GM12878 (cell line): ENCODE measurements at regions not wholly inside any gene's neighbourhood (a gene's known extent, or its start where the extent isn't known, plus 50 kb on each side); places are given as distances from the start of the nearest gene placed in this dataset.

ENCODE experiments used
- ATAC-seq: fragments of 200-7000 bp; cut with Tn5 transposase; 3 replicates; pipeline ENCODE4 v1.9.1; 2020; ENCODE audit warnings: mild to moderate bottlenecking, moderate library complexity
- BruUV-seq: library from RNA; stranded (reverse); fragments of 400-500 nt; replicated peaks from 2 replicates; lab custom pipeline; 2021; lab: Mats Ljungman, UMichigan
- CTCF ChIA-PET: fragments of 300-600 bp; sonication (Branson Sonifier 250); formaldehyde crosslinking; extraction: SDS; loops from one replicate; lab custom pipeline; 2021; ENCODE audit warnings: inconsistent platforms; lab: Yijun Ruan, JAX
- POLR2A ChIA-PET: fragments of 350-600 bp; formaldehyde crosslinking; extraction: SDS; loops from one replicate; lab custom pipeline; 2021; ENCODE audit warnings: inconsistent platforms; lab: Charles Lee
- RAD21 ChIA-PET: fragments of 300-600 bp; sonication (Branson Sonifier 250); formaldehyde crosslinking; loops from one replicate; lab custom pipeline; 2023; ENCODE audit warnings: antibody characterized with exemption; ENCODE audit not compliant: unreplicated experiment; lab: Charles Lee
- SMC1A ChIA-PET: fragments of 300-600 bp; sonication (Branson Sonifier 250); formaldehyde crosslinking; loops from one replicate; lab custom pipeline; 2023; ENCODE audit not compliant: unreplicated experiment, uncharacterized antibody; lab: Charles Lee
- DNase-seq: peaks from one replicate; pipeline ENCODE4 v3.0.0-alpha.2; 2011; ENCODE audit warnings: low read depth, low spot score
- FAIRE-seq: peaks from 3 replicates; lab custom pipeline; 2011; peaks lifted over from hg19 to GRCh38; lab: Jason Lieb, UNC
- H2AFZ ChIP-seq: 2 replicates; pipeline ENCODE4 v1.6.0; 2011; ENCODE audit warnings: low read depth, low read length, control low read depth; ENCODE audit not compliant: control insufficient read depth
- H3K27ac ChIP-seq: 2 replicates; pipeline ENCODE4 v1.5.1; 2011; ENCODE audit warnings: control low read depth; ENCODE audit not compliant: control insufficient read depth, insufficient read depth
- H3K27me3 ChIP-seq, 2 experiments: replicated peaks in 1 of 2; 2 replicates each; pipeline versions ENCODE4 v1.6.0 to v1.6.1; 2011; ENCODE audit warnings: low read length in 1 of 2; ENCODE audit not compliant: control insufficient read depth in 2 of 2, insufficient read depth in 2 of 2
- H3K36me3 ChIP-seq, 2 experiments: 2 replicates each; pipeline ENCODE4 v1.5.1; 2011; ENCODE audit warnings: low read length in 1 of 2; ENCODE audit not compliant: control insufficient read depth in 2 of 2, insufficient read depth in 2 of 2
- H3K4me1 ChIP-seq: 2 replicates; pipeline ENCODE4 v1.6.1; 2011; ENCODE audit warnings: mild to moderate bottlenecking, low read length, moderate library complexity, mixed read lengths; ENCODE audit not compliant: control insufficient read depth, insufficient read depth
- H3K4me2 ChIP-seq: 2 replicates; pipeline ENCODE4 v1.6.0; 2011; ENCODE audit warnings: control low read depth; ENCODE audit not compliant: control insufficient read depth, insufficient read depth
- H3K4me3 ChIP-seq: fragments of 200-600 bp; sonication (generic); 2 replicates; pipeline ENCODE4 v1.5.1; 2016
- H3K79me2 ChIP-seq: 2 replicates; pipeline ENCODE4 v1.6.0; 2011; ENCODE audit warnings: low read length; ENCODE audit not compliant: control insufficient read depth, insufficient read depth
- H3K9ac ChIP-seq: 2 replicates; pipeline ENCODE4 v1.8.0; 2011; ENCODE audit warnings: low read length, control low read depth, mixed read lengths; ENCODE audit not compliant: control insufficient read depth, insufficient read depth
- H3K9me3 ChIP-seq: replicated peaks from 3 replicates; pipeline ENCODE4 v1.5.1; 2011; ENCODE audit warnings: mild to moderate bottlenecking, low read length; ENCODE audit not compliant: control insufficient read depth, insufficient read depth
- H4K20me1 ChIP-seq: 2 replicates; pipeline ENCODE4 v1.6.0; 2011; ENCODE audit not compliant: control insufficient read depth, insufficient read depth
- FOS ChIP-seq: IDR thresholded peaks from 3 replicates; pipeline ENCODE4 v1.6.1; 2011; ENCODE audit warnings: borderline replicate concordance; ENCODE audit not compliant: insufficient read length; ENCODE audit errors: extremely low read depth
- HDGF ChIP-seq: fragments of 450-650 bp; IDR thresholded peaks from 2 replicates; pipeline ENCODE4 v1.6.1; 2016; ENCODE audit warnings: antibody characterized with exemption
- MLLT1 ChIP-seq: fragments of 450-650 bp; IDR thresholded peaks from 2 replicates; pipeline ENCODE4 v1.6.1; 2016; ENCODE audit warnings: mild to moderate bottlenecking
- NR2F1 ChIP-seq: fragments of 450-650 bp; conservative IDR thresholded peaks from 2 replicates; pipeline ENCODE4 v1.6.1; 2017; ENCODE audit warnings: mild to moderate bottlenecking
- RB1 ChIP-seq: fragments of 450-650 bp; formaldehyde crosslinking; IDR thresholded peaks from 2 replicates; pipeline ENCODE4 v1.6.1; 2017; ENCODE audit warnings: mild to moderate bottlenecking, borderline replicate concordance
- TCF3 ChIP-seq: IDR thresholded peaks from 2 replicates; pipeline ENCODE4 v1.6.1; 2012; ENCODE audit warnings: low read depth, mild to moderate bottlenecking, low read length, borderline replicate concordance; ENCODE audit not compliant: insufficient read depth
- WGBS: methylation state at CpG from one replicate; pipeline ENCODE4 v1.1.6; 2016; ENCODE audit warnings: low lambda C conversion rate; ENCODE audit not compliant: insufficient replicate concordance, insufficient coverage; ENCODE audit errors: missing lambda C conversion rate; 5-methylcytosine and 5-hydroxymethylcytosine counted together
- in situ Hi-C: fragments of 300-500 bp; cut with MboI; formaldehyde crosslinking; loops from 9 replicates; pipeline ENCODE4 v1.14.3; 2018; ENCODE audit warnings: mixed read lengths
- intact Hi-C: fragments of 100-400 bp; cut with micrococcal nuclease; formaldehyde crosslinking; loops from one replicate; pipeline ENCODE4 v1.14.2; 2022; ENCODE audit not compliant: unreplicated experiment
- TF ChIP-seq, protein P1 (sequence below): fragments of 450-650 bp; IDR thresholded peaks from 2 replicates; pipeline ENCODE4 v1.6.1; 2014; ENCODE audit warnings: mild to moderate bottlenecking

DNA sequence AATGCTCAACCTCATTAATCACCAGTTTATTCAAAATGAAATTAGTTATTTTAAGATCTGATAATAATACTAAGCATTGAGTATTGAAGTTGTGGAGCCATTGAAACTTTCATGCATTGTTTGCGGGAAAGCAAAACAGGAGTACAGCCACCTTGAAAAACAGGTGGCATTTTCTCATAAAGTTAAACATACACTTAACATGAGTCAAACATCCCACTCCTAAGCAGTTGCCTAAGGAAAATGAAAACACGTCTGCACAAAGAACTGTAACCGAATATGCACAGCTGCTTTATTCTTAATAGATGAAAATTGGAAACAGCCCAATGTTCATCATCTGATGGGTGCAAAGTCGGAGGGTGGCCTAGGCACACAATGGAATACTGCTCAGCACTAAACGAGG, 177.3 kb downstream of the IRX2 start (continued):
- no peak for TF ChIP-seq MLLT1

GRCh38 chr5:2570586-2570985, 180.9 kb downstream of the IRX2 start:
- Histone ChIP-seq H2AFZ (no peak overlapping the region), H3K9ac (no peak overlapping the region), H3K4me1 (no peaks in the 10 kb centered on the region), H3K36me3 (no peaks in the 10 kb centered on the region), H3K4me3 (no peak overlapping the region), H3K79me2 (no peaks in the 10 kb centered on the region), H4K20me1 (no peaks in the 10 kb centered on the region), H3K27me3 (no peaks in the 10 kb centered on the region), H3K27ac (no peak overlapping the region), H3K9me3 (no peaks in the 10 kb centered on the region; the same call in 2 of the 3 replicates), H3K4me2 (no peak overlapping the region)
- BruUV-seq = no TSS peak
- ChIA-PET SMC1A (no interaction called here), CTCF (no interaction called here), RAD21 (no interaction called here), POLR2A (no interaction called here)
- no peak for FAIRE-seq
- in situ Hi-C loops = no loop called here
- DNase-seq = no peak
- TF ChIP-seq HDGF = no peak
- ATAC-seq = no peak
- intact Hi-C loops = no loop called here
- 56% methylated on average over 10 of the region's 10 CpGs for WGBS

DNA sequence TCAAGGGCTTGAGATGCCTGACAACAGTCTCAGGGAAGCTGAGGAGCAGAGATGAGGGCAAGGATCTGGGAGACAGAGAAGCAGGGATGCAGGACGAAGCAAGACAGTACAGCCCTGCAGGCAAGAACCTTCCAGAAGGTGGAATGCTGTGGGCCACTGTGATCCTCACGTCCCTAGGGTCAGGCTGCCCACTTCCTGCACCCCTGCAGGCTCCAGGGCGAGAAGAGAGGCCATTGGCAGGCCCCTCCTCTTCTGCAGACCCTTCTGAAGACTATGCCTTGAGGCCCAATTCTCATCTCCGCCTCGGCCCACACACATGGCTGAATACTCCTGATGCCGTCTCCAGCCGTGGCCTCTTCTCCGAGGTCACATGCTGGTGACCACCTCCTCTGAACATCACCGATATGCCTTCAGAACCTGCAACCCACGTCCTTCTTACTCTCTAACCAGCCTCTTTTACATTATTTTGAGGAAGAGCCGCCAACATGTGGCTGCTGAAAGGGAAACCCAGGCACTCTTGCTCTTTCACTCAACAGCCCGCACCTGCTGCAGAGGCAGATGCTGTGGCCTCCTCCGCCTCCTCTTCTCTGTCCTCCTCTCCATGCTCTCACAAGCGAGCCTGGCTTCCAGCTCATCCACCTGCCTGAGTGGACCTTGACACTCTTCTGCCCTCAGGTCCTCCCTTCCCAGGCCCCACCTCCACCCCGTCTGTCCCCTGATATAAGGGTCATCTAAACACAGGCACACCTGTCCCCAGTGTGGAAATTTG, 181.5 kb downstream of the IRX2 start:
- Histone ChIP-seq H3K79me2 (no peaks in the 10 kb centered on the region), H3K27me3 (no peaks in the 10 kb centered on the region), H3K4me2 (no peak overlapping the region), H2AFZ (no peak overlapping the region), H3K27ac (no peak overlapping the region), H3K9me3 (no peaks in the 10 kb centered on the region; the same call in 2 of the 3 replicates), H3K36me3 (no peaks in the 10 kb centered on the region), H3K4me3 (no peak overlapping the region), H3K9ac (no peak overlapping the region), H3K4me1 (no peaks in the 10 kb centered on the region), H4K20me1 (no peaks in the 10 kb centered on the region)
- POLR2A ChIA-PET = no interaction called here
- DNase-seq = no peak
- SMC1A ChIA-PET = no interaction called here
- CTCF ChIA-PET = no interaction called here
- BruUV-seq = no TSS peak
- 41% methylated on average over 13 of the region's 15 CpGs for WGBS
- TF ChIP-seq, protein P1, sequence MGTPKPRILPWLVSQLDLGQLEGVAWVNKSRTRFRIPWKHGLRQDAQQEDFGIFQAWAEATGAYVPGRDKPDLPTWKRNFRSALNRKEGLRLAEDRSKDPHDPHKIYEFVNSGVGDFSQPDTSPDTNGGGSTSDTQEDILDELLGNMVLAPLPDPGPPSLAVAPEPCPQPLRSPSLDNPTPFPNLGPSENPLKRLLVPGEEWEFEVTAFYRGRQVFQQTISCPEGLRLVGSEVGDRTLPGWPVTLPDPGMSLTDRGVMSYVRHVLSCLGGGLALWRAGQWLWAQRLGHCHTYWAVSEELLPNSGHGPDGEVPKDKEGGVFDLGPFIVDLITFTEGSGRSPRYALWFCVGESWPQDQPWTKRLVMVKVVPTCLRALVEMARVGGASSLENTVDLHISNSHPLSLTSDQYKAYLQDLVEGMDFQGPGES = no peak
- TF ChIP-seq NR2F1 = no peak
- TF ChIP-seq TCF3 = no peak
- no peak for TF ChIP-seq FOS
- no peak for TF ChIP-seq RB1
- ATAC-seq = no peak
- no peak for FAIRE-seq
- RAD21 ChIA-PET = no interaction called here
- in situ Hi-C loops = no loop called here
- intact Hi-C loops = no loop called here
